ENCODE measurements at regions not wholly inside any gene's neighbourhood (a gene's known extent, or its start where the extent isn't known, plus 50 kb on each side); places are given as distances from the start of the nearest gene placed in this dataset.

- TF ChIP-seq CTCF (IDR thresholded peaks at IDR 0.05), result no peak
- intact Hi-C loops (cut with DNase I), result no loop called here
These were observed 1332.5 kb downstream of the FSTL5 start for GRCh38 chr4:160831165-160831922.

GRCh38 chr4:160835789-160836188 lies 1328.0 kb downstream of the FSTL5 start:
- Histone ChIP-seq H3K27me3 (no peaks in the 10 kb centered on the region), H3K27ac (no peak overlapping the region), H3K36me3 (no peaks in the 10 kb centered on the region), H3K4me3 (no peak overlapping the region), H3K4me1 (no peaks in the 10 kb centered on the region), H3K9me3 (no peaks in the 10 kb centered on the region)
- intact Hi-C loops (cut with DNase I), result no loop called here
- no peak for DNase-seq (ENCODE audit: low spot score in 2 of 2)
- no peak for TF ChIP-seq CTCF (IDR thresholded peaks at IDR 0.05)

More at GRCh38 chr4:160831165-160831922, 1332.5 kb downstream of the FSTL5 start:
- H3K4me3 ChIP-seq, result no peak overlapping the region
- no peak overlapping the region for H3K27ac ChIP-seq
- no peaks in the 10 kb centered on the region for H3K4me1 ChIP-seq
- no peaks in the 10 kb centered on the region for H3K27me3 ChIP-seq
- no peaks in the 10 kb centered on the region for H3K36me3 ChIP-seq
- DNase-seq (ENCODE audit: low spot score in 2 of 2), result no peak
- no peaks in the 10 kb centered on the region for H3K9me3 ChIP-seq

GRCh38 chr4:160836431-160836830 lies 1327.4 kb downstream of the FSTL5 start:
- H3K4me3 ChIP-seq, result no peak overlapping the region
- no peaks in the 10 kb centered on the region for H3K36me3 ChIP-seq
- no peaks in the 10 kb centered on the region for H3K27me3 ChIP-seq
- no peak for TF ChIP-seq CTCF (IDR thresholded peaks at IDR 0.05)
- no peak overlapping the region for H3K27ac ChIP-seq
- DNase-seq (ENCODE audit: low spot score in 2 of 2), result no peak
- H3K4me1 ChIP-seq, result no peaks in the 10 kb centered on the region
- no peaks in the 10 kb centered on the region for H3K9me3 ChIP-seq
- intact Hi-C loops (cut with DNase I), result no loop called here

- Histone ChIP-seq H3K36me3 (no peaks in the 10 kb centered on the region), H3K27ac (no peak overlapping the region), H3K4me1 (no peaks in the 10 kb centered on the region), H3K9me3 (no peaks in the 10 kb centered on the region), H3K4me3 (no peak overlapping the region), H3K27me3 (no peaks in the 10 kb centered on the region)
- DNase-seq (ENCODE audit: low spot score in 2 of 2), result no peak
- intact Hi-C loops (cut with DNase I), result no loop called here
- no peak for TF ChIP-seq CTCF (IDR thresholded peaks at IDR 0.05)
These were observed 1317.7 kb downstream of the FSTL5 start for GRCh38 chr4:160846121-160846520.

- Histone ChIP-seq H3K27me3 (no peaks in the 10 kb centered on the region), H3K36me3 (no peaks in the 10 kb centered on the region), H3K4me1 (no peaks in the 10 kb centered on the region), H3K27ac (no peak overlapping the region), H3K4me3 (no peak overlapping the region), H3K9me3 (no peaks in the 10 kb centered on the region)
- intact Hi-C loops (cut with DNase I), result no loop called here
- no peak for DNase-seq (ENCODE audit: low spot score in 2 of 2)
- no peak for TF ChIP-seq CTCF (IDR thresholded peaks at IDR 0.05)
These were observed 1316.6 kb downstream of the FSTL5 start for GRCh38 chr4:160847228-160847627.

Measured in ascending aorta (tissue), 2 donors.